ENCODE measurements at regions not wholly inside any gene's neighbourhood (a gene's known extent, or its start where the extent isn't known, plus 50 kb on each side); places are given as distances from the start of the nearest gene placed in this dataset.

- no peak for TF ChIP-seq PKNOX1 (IDR thresholded peaks at IDR 0.05)
- no peak for TF ChIP-seq SP1 (IDR thresholded peaks at IDR 0.05)
- no peak for TF ChIP-seq BHLHE40 (IDR thresholded peaks at IDR 0.05; ENCODE audit: borderline replicate concordance)
- no peak for TF ChIP-seq FOXA1 (IDR thresholded peaks at IDR 0.05)
- TF ChIP-seq ELF4 (IDR thresholded peaks at IDR 0.05): no peak
- no peak for TF ChIP-seq FOXM1 (IDR thresholded peaks at IDR 0.05; ENCODE audit: borderline replicate concordance)
- TF ChIP-seq FOXK2 (IDR thresholded peaks at IDR 0.05): no peak
- TF ChIP-seq TARDBP (IDR thresholded peaks at IDR 0.05): no peak
- no peak for TF ChIP-seq HDGF (IDR thresholded peaks at IDR 0.05; ENCODE audit: borderline replicate concordance)
- no peak for TF ChIP-seq NFRKB (IDR thresholded peaks at IDR 0.05)
- TF ChIP-seq SUZ12 (IDR thresholded peaks at IDR 0.05): no peak
- TF ChIP-seq L3MBTL2 (conservative IDR thresholded peaks at IDR 0.05): no peak
These were observed 51.1 kb upstream of the DAPK1 start for GRCh38 chr9:87446527-87446926.
